ENCODE measurements at regions not wholly inside any gene's neighbourhood (a gene's known extent, or its start where the extent isn't known, plus 50 kb on each side); places are given as distances from the start of the nearest gene placed in this dataset.

DNA sequence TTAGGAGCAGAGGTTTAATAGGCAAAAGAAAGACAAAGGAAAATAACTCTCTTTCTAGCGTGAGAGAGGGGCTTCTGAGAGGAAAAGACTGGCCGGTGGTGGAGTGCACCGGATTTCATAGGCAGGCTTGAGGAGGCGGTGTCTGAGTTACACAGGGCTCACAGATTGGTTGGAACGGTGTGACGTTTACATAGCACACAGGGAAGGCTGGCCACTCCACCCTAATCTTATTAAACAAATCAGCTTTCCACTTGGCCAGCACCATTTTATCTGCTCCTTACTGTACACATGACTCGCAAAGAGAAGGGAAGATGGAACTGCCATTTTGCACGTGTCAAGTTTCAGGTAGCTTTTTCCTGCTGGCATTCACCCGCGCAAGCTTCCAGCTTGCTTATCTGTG lies 587.7 kb downstream of the RPL10L start:
- no peaks in the 10 kb centered on the region for H3K27me3 ChIP-seq (ENCODE audit: control insufficient read depth, insufficient read depth, low read length)
- CTCF ChIA-PET: interaction anchor here (0.5 to 1.4 kb wide), 3 partner anchors 15 to 766 kb away, joined by 3 to 4 read pairs (median 3); no protein-coding TSS in a partner anchor
- H3K4me3 ChIP-seq (ENCODE audit: low read depth, low read length): no peak overlapping the region
- no peak for DNase-seq (ENCODE audit: low read depth)
- POLR2A ChIA-PET: no interaction called here
- TF ChIP-seq, protein P1, sequence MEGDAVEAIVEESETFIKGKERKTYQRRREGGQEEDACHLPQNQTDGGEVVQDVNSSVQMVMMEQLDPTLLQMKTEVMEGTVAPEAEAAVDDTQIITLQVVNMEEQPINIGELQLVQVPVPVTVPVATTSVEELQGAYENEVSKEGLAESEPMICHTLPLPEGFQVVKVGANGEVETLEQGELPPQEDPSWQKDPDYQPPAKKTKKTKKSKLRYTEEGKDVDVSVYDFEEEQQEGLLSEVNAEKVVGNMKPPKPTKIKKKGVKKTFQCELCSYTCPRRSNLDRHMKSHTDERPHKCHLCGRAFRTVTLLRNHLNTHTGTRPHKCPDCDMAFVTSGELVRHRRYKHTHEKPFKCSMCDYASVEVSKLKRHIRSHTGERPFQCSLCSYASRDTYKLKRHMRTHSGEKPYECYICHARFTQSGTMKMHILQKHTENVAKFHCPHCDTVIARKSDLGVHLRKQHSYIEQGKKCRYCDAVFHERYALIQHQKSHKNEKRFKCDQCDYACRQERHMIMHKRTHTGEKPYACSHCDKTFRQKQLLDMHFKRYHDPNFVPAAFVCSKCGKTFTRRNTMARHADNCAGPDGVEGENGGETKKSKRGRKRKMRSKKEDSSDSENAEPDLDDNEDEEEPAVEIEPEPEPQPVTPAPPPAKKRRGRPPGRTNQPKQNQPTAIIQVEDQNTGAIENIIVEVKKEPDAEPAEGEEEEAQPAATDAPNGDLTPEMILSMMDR (IDR thresholded peaks at IDR 0.05; ENCODE audit: insufficient read depth, low read depth, low read length): no peak
- no peaks in the 10 kb centered on the region for H3K36me3 ChIP-seq (ENCODE audit: control insufficient read depth, insufficient read depth, low read length)

DNA sequence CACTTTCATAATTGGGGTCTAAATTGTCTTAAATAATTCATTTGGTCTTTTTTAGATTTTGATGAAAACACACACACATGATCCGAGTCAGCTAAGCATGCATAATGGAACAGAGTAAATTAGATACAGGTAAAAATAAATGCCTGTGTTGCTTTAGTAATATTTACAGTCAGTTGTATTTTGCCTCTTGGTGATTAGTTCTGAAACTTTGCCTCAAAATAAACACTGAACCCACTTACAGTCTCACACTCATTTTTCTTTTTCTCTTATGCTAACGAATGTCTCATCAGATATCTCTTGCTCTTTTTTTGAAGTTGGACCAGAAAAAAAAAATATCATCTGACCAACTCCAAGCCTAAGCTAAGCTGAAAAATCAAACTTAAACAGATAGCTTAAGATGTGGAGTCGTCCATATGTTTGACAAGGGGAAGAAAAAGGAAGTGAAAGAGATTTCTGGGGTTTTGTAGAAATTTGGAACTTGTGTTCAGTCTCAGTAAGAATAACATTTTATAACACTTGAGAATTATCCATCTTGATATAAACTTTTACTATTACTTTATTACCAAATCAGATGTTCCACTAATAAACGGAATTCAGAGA lies 592.5 kb downstream of the RPL10L start:
- Histone ChIP-seq H3K36me3 (ENCODE audit: control insufficient read depth, insufficient read depth, low read length) (no peaks in the 10 kb centered on the region), H3K27me3 (ENCODE audit: control insufficient read depth, insufficient read depth, low read length) (no peaks in the 10 kb centered on the region), H3K4me3 (ENCODE audit: low read depth, low read length) (no peak overlapping the region)
- DNase-seq (ENCODE audit: low read depth): no peak
- CTCF ChIA-PET: no interaction called here
- TF ChIP-seq, protein P1 (IDR thresholded peaks at IDR 0.05; ENCODE audit: insufficient read depth, low read depth, low read length): no peak
- POLR2A ChIA-PET: no interaction called here

DNA sequence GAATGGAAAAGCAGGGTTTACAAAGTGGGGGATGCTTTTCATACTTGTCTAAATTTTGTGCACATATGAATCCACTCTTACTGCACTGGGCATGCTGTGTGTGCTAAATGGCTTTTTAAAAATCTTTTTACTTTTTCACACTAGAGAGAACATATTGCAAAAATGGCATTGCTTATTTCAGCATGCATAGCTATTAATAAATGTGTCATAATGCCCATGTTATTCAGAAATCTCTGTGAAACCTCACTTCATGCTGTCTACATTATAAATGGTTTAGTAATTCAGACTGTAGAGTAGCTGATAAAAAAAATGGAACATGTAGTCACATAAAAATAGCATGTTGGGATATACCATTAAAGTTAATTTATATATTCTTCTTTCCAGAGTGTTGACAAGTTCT lies 593.8 kb downstream of the RPL10L start:
- no peak overlapping the region for H3K4me3 ChIP-seq (ENCODE audit: low read depth, low read length)
- no peak for DNase-seq (ENCODE audit: low read depth)
- TF ChIP-seq, protein P1 (IDR thresholded peaks at IDR 0.05; ENCODE audit: insufficient read depth, low read depth, low read length): no peak
- no peaks in the 10 kb centered on the region for H3K27me3 ChIP-seq (ENCODE audit: control insufficient read depth, insufficient read depth, low read length)
- ChIA-PET POLR2A (no interaction called here), CTCF (no interaction called here)
- H3K36me3 ChIP-seq (ENCODE audit: control insufficient read depth, insufficient read depth, low read length): no peaks in the 10 kb centered on the region

DNA sequence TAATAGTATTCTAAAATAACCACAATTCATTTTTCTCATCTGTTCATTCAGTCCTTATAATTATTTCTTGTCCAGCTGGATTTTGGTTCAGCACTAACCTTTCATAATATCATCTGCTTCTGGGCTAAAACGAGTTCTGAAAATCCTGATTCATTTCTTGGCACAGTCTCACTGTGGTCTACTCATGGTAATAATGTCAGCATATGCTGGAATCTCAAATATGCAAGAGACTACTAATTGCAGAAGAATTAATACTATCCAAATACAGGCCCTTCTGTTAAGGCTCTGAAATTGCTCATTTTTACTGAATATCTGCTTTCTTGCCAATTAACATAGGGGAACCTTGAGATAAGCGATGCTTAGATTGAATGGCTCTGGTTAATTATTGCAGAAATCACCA lies 597.1 kb downstream of the RPL10L start:
- ChIA-PET CTCF (no interaction called here), POLR2A (no interaction called here)
- Histone ChIP-seq H3K36me3 (ENCODE audit: control insufficient read depth, insufficient read depth, low read length) (no peaks in the 10 kb centered on the region), H3K27me3 (ENCODE audit: control insufficient read depth, insufficient read depth, low read length) (no peaks in the 10 kb centered on the region), H3K4me3 (ENCODE audit: low read depth, low read length) (no peak overlapping the region)
- TF ChIP-seq, protein P1 (IDR thresholded peaks at IDR 0.05; ENCODE audit: insufficient read depth, low read depth, low read length): no peak
- DNase-seq (ENCODE audit: low read depth): peak; percentile 86

DNA sequence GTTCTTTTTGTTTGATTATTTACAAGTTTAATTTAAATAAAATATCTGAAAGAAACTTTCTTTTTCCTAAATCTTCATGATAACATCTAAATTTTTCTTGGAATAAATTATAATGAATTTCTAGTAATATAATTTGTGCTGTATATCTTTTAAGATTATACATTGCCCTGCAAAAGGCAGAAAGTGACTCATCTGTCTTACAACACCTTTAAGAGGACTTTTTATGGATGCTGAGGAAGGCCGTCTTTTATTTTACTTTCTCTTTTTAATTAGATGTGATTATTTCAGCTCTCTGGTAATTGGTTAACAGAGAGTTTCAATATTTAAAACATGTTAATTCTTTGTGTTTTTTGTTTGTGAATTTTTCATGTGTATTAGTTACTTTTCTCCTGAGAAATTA lies 598.4 kb downstream of the RPL10L start:
- no peaks in the 10 kb centered on the region for H3K27me3 ChIP-seq (ENCODE audit: control insufficient read depth, insufficient read depth, low read length)
- TF ChIP-seq, protein P1 (IDR thresholded peaks at IDR 0.05; ENCODE audit: insufficient read depth, low read depth, low read length): no peak
- no peak overlapping the region for H3K4me3 ChIP-seq (ENCODE audit: low read depth, low read length)
- CTCF ChIA-PET: no interaction called here
- POLR2A ChIA-PET: no interaction called here
- no peak for DNase-seq (ENCODE audit: low read depth)
- no peaks in the 10 kb centered on the region for H3K36me3 ChIP-seq (ENCODE audit: control insufficient read depth, insufficient read depth, low read length)

Measured in BJ (cell line).